NCI-H146 treated with DMSO at 0.1 percent for 48 hours (cell line): ENCODE measurements at regions not wholly inside any gene's neighbourhood (a gene's known extent, or its start where the extent isn't known, plus 50 kb on each side); places are given as distances from the start of the nearest gene placed in this dataset.

Experiments used
- DNase-seq: peaks from one replicate; lab custom pipeline; 2025; ENCODE audit not compliant: unreplicated experiment; lab: John Stamatoyannopoulos, UW

GRCh38 chr12:132439333-132439904 lies 50.5 kb upstream of the FBRSL1 start:
- DNase-seq = no peak

- DNase-seq = no peak
Observed at GRCh38 chr12:132438726-132439125, 51.2 kb upstream of the FBRSL1 start.

GRCh38 chr12:132437943-132438700 lies 51.8 kb upstream of the FBRSL1 start:
- no peak for DNase-seq

DNA sequence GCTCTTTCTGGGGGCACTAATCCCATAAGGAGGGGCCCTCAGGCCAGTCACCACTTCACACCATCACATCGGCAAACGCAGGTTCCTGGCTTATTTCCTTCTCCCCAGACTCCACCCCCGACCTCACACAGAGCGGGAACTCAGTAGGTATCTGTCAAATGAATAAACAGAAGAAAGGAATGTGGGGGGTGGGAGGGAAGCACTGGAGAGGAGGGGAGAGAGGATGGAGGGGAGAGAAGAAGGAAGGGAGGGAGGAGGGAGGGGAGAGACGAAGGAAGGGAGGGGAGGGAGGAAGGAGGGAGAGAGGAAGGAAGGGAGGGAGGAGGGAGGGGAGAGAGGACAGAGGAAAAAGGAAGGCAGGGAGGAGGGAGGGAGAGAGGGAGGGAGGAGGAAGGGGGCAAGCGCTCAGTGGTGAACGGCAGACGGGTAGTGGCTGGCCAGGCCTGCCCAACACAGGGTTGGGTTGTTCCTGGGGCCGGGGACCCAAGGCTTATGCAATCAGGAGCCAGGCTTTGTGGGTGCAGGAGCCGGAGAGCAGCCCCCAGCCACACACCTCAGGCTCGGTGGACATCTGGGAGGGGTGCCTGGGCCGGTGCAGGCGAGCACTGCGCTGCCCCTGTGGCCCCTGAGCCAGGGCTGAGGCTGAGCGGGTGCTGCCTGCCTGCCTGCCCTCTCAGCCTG lies 52.6 kb upstream of the FBRSL1 start:
- DNase-seq = no peak

DNA sequence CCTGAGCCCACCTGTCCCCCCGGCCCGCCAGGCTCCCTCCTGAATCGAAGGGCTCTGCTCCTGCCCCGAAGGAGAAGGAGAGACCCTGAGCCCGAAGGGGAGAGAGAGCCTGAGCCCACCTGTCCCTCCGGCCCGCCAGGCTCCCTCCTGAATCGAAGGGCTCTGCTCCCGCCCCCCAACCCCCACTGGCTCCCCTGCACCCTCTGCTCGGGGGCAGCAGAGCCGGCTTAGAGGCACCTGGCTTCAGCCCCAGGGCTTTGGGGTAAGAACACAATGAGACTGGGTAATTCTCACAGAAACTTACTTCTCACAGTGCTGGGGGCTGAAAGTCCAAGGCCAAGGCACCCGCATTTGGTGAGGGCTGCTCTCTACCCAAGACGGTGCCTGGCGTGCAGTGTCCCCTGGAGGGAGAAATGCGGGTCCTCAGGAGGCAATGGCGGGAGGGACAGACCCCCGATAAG lies 53.1 kb upstream of the FBRSL1 start:
- no peak for DNase-seq

DNA sequence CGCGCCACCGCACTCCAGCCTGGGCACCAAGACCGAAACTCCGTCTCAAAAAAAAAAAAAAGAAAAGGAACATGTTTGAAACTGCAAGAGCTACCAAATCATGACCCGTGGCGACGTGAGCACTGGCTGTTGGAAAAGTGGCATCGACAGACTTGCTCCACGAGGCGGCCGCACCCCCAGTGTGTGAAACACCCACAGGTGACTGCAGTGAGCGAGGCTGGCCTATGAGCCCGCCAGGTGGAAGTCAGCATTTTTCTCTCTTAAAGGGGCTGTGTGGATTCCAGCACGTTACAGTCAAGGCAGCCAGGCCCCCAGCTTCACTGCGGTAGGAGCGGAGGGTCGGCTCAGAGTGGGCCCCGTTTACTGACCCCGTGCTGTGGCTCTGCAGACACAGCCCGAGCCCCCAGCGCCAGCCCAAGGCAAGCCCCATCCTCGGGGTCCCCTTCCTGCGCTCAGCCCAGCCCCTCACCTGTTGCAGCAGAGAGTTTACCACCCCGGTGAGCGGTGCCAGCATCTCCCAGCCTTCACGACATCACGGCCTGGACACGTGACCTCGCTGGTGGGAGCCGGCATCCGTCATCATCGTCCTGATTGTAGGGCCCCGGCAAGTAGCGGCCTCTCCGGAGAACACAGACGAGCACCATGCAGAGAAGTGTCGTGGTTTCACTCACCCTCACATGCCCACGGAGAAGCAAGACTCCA lies 54.3 kb upstream of the FBRSL1 start:
- no peak for DNase-seq

DNA sequence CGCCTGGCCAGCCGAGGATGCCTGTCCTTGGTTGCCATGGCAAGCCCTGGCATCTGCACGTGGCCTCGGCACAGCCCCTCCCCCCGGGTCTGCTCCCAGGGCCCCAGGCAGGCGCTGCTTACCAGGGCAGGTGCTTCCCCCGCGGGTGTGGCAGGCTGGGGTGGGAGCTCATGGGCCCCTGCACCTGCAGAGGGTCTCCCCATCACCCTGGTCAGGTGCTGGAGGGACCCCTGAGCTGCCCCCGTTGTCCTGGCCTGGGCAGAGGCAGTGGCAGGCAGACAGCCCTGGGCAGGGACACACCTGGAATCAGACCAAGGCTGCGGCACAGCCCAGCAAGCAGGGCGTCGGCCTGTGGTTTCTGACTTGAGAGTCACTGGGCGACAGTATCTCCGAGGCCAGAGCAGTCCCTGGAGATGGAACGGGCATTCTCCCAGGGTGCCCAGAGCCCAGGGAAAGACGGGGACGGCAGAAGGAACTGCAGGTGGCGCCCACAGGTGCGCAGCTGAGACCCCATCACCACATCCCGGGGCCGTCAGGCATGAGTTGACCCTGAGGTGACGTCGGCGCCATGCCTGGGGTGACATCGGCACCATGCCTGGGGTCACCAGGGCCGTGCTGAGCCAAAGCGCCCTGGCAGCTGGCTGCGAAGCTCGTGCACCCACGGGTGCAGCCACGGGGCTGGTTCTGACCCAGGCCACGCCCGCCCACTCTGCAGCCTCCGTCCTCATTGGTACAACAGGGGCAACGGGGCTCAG lies 56.1 kb upstream of the FBRSL1 start:
- DNase-seq = no peak

GRCh38 chr12:132432721-132433577 lies 57.0 kb upstream of the FBRSL1 start:
- no peak for DNase-seq

- DNase-seq = no peak
Observed at GRCh38 chr12:132432126-132432705, 57.7 kb upstream of the FBRSL1 start.

GRCh38 chr12:132430838-132431774 lies 58.8 kb upstream of the FBRSL1 start:
- no peak for DNase-seq

- peak; percentile 70 for DNase-seq
Observed at GRCh38 chr12:132429946-132430643, 59.9 kb upstream of the FBRSL1 start.

DNA sequence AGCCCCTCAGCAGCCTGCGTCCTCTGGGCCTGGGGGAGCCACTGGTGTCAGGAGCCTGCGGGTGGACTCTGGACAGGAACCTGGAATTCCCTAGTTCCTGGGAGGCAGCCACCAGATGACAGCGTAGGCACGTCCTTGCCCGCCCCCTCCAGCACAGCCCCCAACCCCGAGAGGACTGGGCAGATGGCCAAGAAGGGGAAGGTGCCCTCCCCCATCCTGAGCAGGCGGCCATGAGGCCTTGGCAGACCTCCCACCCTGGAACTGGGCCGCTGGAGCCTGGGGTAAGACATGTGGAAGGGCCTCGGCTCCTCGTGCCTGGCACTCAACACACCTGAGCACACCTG lies 60.4 kb upstream of the FBRSL1 start:
- no peak for DNase-seq

DNA sequence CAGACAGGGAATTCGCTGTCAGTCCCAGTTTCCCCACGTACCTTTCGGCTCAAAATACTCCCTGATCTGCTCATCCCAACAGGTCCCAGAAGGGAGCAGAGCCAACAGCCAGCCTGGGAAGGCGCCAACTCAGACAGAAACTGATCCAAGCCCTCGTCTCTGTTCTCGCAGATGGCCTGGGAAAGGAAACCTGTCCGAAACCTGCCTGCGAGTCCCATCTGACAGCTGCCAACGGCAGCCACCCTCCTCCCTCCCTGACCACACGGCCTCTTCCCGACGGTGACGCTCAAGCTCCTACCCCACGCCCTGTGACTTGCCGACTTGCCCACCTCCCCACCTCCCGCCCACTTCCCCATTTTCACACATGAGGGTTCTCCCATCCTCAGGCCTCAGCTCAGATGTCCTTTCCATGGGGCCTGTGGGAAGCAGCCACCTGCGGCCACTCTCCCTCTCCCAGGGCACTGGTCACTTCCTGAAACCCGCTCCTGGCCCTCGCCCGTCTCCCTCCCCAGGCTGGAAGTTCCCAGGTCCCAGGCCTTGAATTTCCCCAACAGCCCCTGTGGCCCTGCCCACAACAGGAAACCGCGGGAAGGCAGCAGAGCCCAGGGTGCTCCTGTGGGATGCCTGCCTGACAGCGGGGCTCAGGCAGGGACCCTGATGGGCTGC lies 60.9 kb upstream of the FBRSL1 start:
- no peak for DNase-seq

DNA sequence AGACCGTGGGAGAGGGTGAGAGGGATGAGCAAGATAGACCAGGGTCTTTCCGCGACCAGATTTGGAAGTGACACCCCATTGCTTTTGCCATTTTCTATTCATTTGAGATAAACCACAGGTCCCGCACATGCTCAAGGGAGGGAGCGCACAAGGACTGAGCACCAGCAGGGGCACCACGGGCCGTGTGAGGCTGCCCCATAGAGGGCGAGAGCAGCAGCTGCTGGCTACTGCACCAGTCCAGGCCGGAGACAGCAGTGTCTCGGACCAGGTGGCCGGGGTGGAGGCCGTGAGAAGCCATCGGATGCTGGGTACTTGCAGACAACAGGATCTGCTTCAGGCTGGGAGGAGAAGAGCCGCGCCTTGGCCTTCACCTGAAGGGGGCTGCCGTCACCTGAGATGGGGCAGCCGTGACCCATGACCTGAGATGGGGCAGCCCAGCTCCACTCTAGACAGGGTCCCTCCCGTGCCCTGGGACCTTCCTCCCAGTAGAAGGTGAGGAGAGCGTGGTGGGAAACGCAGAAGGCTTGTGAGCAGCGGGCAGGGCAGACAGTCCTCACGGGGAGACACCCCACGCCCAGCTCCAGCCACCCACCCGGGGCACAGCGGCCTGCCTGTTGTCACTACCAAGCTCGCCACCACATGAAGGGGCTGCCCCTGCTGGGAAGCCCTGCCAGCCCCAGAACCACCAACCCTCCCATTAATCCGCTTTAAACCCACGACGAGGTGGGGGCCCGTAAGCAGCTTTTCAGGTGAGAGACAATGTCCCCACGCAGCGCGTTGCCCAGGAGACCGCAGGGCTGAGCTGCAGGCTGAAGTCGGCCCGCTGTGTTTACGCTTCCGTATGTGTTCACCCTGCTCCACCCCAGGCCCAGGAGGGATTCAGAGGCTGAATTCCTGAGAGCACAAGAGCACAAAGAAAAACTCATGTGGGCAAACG lies 61.7 kb upstream of the FBRSL1 start:
- no peak for DNase-seq

DNA sequence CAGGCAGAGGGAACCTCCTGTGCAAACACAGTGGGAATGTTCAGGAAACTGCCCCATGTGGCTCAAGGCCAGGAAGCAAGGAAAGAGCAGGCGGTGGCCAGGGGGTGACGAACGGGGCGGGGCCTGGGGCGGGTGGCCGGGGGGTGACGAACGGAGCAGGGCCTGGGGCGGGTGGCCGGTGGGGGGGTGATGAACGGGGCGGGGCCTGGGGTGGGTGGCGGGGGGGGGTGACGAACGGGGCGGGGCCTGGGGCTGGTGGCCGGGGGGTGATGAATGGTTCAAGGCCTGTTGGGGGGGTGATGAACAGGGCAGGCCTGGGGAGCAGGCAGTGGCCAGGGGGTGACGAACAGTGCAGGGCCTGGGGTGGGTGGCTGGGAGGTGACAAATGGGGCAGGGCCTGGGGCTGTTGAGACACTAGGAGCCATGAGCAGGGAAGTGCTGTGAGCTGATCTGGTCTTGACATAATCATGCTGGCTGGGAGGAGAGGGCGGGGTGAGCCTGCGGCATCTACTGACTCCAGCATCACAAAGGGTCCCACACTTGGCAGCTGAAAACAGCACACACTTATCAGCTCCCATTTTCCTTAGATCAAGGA lies 62.7 kb upstream of the FBRSL1 start:
- DNase-seq = no peak
